ENCODE measurements at regions not wholly inside any gene's neighbourhood (a gene's known extent, or its start where the extent isn't known, plus 50 kb on each side); places are given as distances from the start of the nearest gene placed in this dataset.
"Not testable (repeated sequence)": the region's sequence is repeated elsewhere in the genome, so short reads cannot be mapped to it uniquely, and the experiment has no call there.

GRCh38 chr16:65274566-65274965 lies 152.7 kb upstream of the CDH11 start:
- H3K9me3 Mint-ChIP-seq: peaks cover 0 to 14% (median 4%) of the 10 kb centered on the region in 6 donors
- H3K4me3 Mint-ChIP-seq: no peak overlapping the region
- DNase-seq: no peak
- H3K4me1 Mint-ChIP-seq: no peaks in the 10 kb centered on the region
- no peaks in the 10 kb centered on the region for H3K36me3 Mint-ChIP-seq
- no peak overlapping the region for H3K27ac Mint-ChIP-seq
- H3K27me3 Mint-ChIP-seq (ENCODE audit: low read depth in 3 of 3): no peaks in the 10 kb centered on the region

GRCh38 chr16:65272699-65273414 lies 151.0 kb upstream of the CDH11 start:
- peaks cover 0 to 14% (median 4%) of the 10 kb centered on the region in 6 donors for H3K9me3 Mint-ChIP-seq
- no peak overlapping the region for H3K4me3 Mint-ChIP-seq
- no peak overlapping the region for H3K27ac Mint-ChIP-seq
- DNase-seq: no peak
- H3K27me3 Mint-ChIP-seq (ENCODE audit: low read depth in 3 of 3): no peaks in the 10 kb centered on the region
- no peaks in the 10 kb centered on the region for H3K36me3 Mint-ChIP-seq
- no peaks in the 10 kb centered on the region for H3K4me1 Mint-ChIP-seq

GRCh38 chr16:65271996-65272395 lies 150.1 kb upstream of the CDH11 start:
- DNase-seq: no peak
- Mint-ChIP-seq H3K27me3 (ENCODE audit: low read depth in 3 of 3) (no peaks in the 10 kb centered on the region), H3K36me3 (no peaks in the 10 kb centered on the region), H3K27ac (no peak overlapping the region), H3K4me3 (no peak overlapping the region), H3K4me1 (no peaks in the 10 kb centered on the region), H3K9me3 (peaks cover 0 to 18% (median 4%) of the 10 kb centered on the region in 6 donors)

- Mint-ChIP-seq H3K9me3 (peaks cover 0 to 24% (median 2%) of the 10 kb centered on the region in 6 donors), H3K4me1 (no peaks in the 10 kb centered on the region), H3K4me3 (no peak overlapping the region), H3K27ac (no peak overlapping the region), H3K27me3 (ENCODE audit: low read depth in 3 of 3) (peaks cover 0 to 3% (median 0%) of the 10 kb centered on the region in 3 donors), H3K36me3 (no peaks in the 10 kb centered on the region)
- DNase-seq: no peak
Measured at GRCh38 chr16:65268331-65268730, 146.5 kb upstream of the CDH11 start.

GRCh38 chr16:65263896-65264295 lies 142.0 kb upstream of the CDH11 start:
- no peak overlapping the region for H3K4me3 Mint-ChIP-seq
- H3K36me3 Mint-ChIP-seq: no peaks in the 10 kb centered on the region
- H3K27ac Mint-ChIP-seq: no peak overlapping the region
- peaks cover 0 to 4% (median 0%) of the 10 kb centered on the region in 3 donors for H3K27me3 Mint-ChIP-seq (ENCODE audit: low read depth in 3 of 3)
- peaks cover 0 to 22% (median 3%) of the 10 kb centered on the region in 6 donors for H3K9me3 Mint-ChIP-seq
- no peak for DNase-seq
- H3K4me1 Mint-ChIP-seq: no peaks in the 10 kb centered on the region

GRCh38 chr16:65260746-65261145 lies 138.9 kb upstream of the CDH11 start:
- H3K27me3 Mint-ChIP-seq (ENCODE audit: low read depth in 3 of 3): peaks cover 0 to 4% (median 0%) of the 10 kb centered on the region in 3 donors
- H3K36me3 Mint-ChIP-seq: no peaks in the 10 kb centered on the region
- no peaks in the 10 kb centered on the region for H3K4me1 Mint-ChIP-seq
- H3K9me3 Mint-ChIP-seq: peaks cover 0 to 11% (median 5%) of the 10 kb centered on the region in 6 donors
- DNase-seq: no peak
- no peak overlapping the region for H3K4me3 Mint-ChIP-seq
- H3K27ac Mint-ChIP-seq: no peak overlapping the region

- no peaks in the 10 kb centered on the region for H3K36me3 Mint-ChIP-seq
- no peak for DNase-seq
- H3K4me1 Mint-ChIP-seq: no peaks in the 10 kb centered on the region
- H3K4me3 Mint-ChIP-seq: no peak overlapping the region
- H3K27ac Mint-ChIP-seq: no peak overlapping the region
- H3K9me3 Mint-ChIP-seq: peaks cover 0 to 16% (median 2%) of the 10 kb centered on the region in 6 donors
- peaks cover 0 to 4% (median 2%) of the 10 kb centered on the region in 3 donors for H3K27me3 Mint-ChIP-seq (ENCODE audit: low read depth in 3 of 3)
Measured at GRCh38 chr16:65254144-65254543, 132.3 kb upstream of the CDH11 start.

GRCh38 chr16:65249768-65250167 lies 127.9 kb upstream of the CDH11 start:
- Mint-ChIP-seq H3K4me3 (no peak overlapping the region), H3K36me3 (no peaks in the 10 kb centered on the region), H3K4me1 (no peaks in the 10 kb centered on the region), H3K9me3 (peaks cover 0 to 11% (median 2%) of the 10 kb centered on the region in 6 donors), H3K27ac (no peak overlapping the region), H3K27me3 (ENCODE audit: low read depth in 3 of 3) (peaks cover 0 to 4% (median 2%) of the 10 kb centered on the region in 3 donors)
- DNase-seq: no peak

- Mint-ChIP-seq H3K36me3 (no peaks in the 10 kb centered on the region), H3K4me1 (no peaks in the 10 kb centered on the region), H3K4me3 (no peak overlapping the region), H3K27me3 (ENCODE audit: low read depth in 3 of 3) (peaks cover 0 to 2% (median 1%) of the 10 kb centered on the region in 3 donors), H3K9me3 (peaks cover 0 to 30% (median 4%) of the 10 kb centered on the region in 6 donors), H3K27ac (no peak overlapping the region)
- DNase-seq: no peak
Measured at GRCh38 chr16:65244787-65245186, 122.9 kb upstream of the CDH11 start.

- no peaks in the 10 kb centered on the region for H3K36me3 Mint-ChIP-seq
- H3K4me1 Mint-ChIP-seq: no peaks in the 10 kb centered on the region
- H3K27ac Mint-ChIP-seq: no peak overlapping the region
- peaks cover 0 to 12% (median 3%) of the 10 kb centered on the region in 6 donors for H3K9me3 Mint-ChIP-seq
- H3K27me3 Mint-ChIP-seq (ENCODE audit: low read depth in 3 of 3): peaks cover 0 to 2% (median 2%) of the 10 kb centered on the region in 3 donors
- no peak overlapping the region for H3K4me3 Mint-ChIP-seq
- no peak for DNase-seq
Measured at GRCh38 chr16:65235339-65236177, 113.7 kb upstream of the CDH11 start.

GRCh38 chr16:65234721-65235320 lies 113.0 kb upstream of the CDH11 start:
- H3K9me3 Mint-ChIP-seq; H3K27me3 Mint-ChIP-seq (ENCODE audit: low read depth in 3 of 3); H3K36me3 Mint-ChIP-seq; H3K27ac Mint-ChIP-seq; DNase-seq; H3K4me1 Mint-ChIP-seq; H3K4me3 Mint-ChIP-seq: not testable (repeated sequence)

GRCh38 chr16:65229191-65229662 lies 107.4 kb upstream of the CDH11 start:
- Mint-ChIP-seq H3K9me3 (peaks cover 0 to 8% (median 5%) of the 10 kb centered on the region in 6 donors), H3K27me3 (ENCODE audit: low read depth in 3 of 3) (peaks cover 0 to 4% (median 0%) of the 10 kb centered on the region in 3 donors), H3K4me1 (no peaks in the 10 kb centered on the region)

GRCh38 chr16:65227150-65227835 lies 105.4 kb upstream of the CDH11 start:
- Mint-ChIP-seq H3K36me3 (no peaks in the 10 kb centered on the region), H3K4me1 (no peaks in the 10 kb centered on the region), H3K9me3 (peaks cover 0 to 9% (median 6%) of the 10 kb centered on the region in 6 donors), H3K27ac (no peak overlapping the region), H3K4me3 (no peak overlapping the region), H3K27me3 (ENCODE audit: low read depth in 3 of 3) (peaks cover 0 to 4% (median 0%) of the 10 kb centered on the region in 3 donors)
- DNase-seq: no peak

More at GRCh38 chr16:65229191-65229662, 107.4 kb upstream of the CDH11 start:
- DNase-seq: no peak
- Mint-ChIP-seq H3K4me3 (no peak overlapping the region), H3K36me3 (no peaks in the 10 kb centered on the region), H3K27ac (no peak overlapping the region)
